GM18519 (cell line): ENCODE measurements at regions not wholly inside any gene's neighbourhood (a gene's known extent, or its start where the extent isn't known, plus 50 kb on each side); places are given as distances from the start of the nearest gene placed in this dataset.

Experiments
- ATAC-seq: cut with Tn5 transposase; IDR thresholded peaks from one replicate; pipeline ENCODE4 v1.9.1; 2021; ENCODE audit warnings: mild to moderate bottlenecking, moderate library complexity; ENCODE audit not compliant: unreplicated experiment, low FRiP score

DNA sequence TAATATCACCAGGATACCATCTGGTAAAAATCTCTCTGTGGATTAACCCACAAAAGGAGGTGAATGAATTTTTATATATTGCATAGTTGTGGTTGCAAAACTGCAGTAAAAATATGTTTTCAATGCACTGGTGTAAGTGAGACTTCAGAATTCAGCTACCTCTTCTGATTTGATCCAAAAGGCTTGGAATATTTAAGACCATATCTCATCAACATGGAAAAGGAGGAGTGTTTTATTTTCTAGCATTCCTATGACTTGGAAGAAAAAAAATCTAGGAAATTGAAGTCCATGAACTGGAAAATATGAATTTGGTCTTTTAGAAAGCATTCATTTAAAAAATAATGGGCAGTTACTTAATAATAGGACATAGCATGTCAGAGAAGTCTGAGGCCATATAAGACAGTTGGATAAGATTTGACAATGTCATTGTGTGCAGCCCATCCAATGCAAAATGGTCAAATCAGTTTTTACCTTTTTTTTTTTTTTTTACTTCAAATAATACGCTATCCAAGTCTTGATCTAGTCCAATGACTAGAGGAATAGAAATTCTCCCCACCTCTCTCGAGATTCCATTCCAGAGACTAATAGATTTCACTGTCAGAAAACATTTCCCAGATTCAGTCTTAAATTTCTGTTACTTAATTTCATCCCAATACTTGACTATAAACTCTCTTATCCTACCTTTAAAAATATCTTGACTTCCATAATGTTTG is 364.9 kb upstream of the PMFBP1 start:
- no peak for ATAC-seq

DNA sequence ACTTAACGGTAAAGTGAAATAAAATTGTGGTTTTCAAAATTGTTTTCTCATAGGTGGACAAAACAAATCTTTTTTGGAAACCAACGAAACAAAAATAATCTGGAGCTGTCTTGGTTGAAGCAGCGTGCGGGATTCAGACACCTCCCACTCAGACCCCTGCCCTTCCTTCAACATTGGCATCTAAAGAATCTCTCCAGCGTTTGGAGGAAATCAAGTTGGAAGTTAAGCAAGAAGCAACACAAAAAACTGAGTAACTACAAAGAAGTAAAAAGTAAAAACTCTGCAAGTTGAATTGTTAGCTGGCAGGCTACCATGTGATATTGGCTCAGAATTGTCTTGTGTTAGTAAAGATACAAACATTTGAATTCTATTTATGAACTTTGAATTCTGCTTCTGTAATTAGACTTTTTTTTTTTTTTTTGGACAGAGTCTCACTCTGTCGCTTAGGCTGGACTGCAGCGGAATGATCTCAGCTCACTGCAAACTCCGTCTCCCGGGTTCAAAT is 361.0 kb upstream of the PMFBP1 start:
- no peak for ATAC-seq

DNA sequence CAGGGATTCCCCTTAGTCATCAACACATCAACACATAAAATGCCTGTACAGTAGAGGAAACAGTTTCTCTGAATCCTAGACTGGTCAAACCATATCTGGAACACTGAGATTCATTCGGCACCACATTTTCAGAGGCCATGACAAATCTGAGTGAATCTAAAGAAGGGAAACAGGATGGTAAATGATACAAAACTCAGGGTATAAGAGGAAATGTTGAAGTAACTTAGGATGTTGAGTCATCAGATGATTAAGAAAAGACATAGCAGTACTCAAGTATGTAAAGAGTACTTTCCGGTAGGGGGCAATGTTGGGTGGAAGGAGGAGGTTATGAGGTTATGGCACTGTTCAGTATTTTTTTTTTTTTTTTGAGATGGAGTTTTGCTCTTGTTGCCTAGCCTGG is 358.5 kb upstream of the PMFBP1 start:
- no peak for ATAC-seq

DNA sequence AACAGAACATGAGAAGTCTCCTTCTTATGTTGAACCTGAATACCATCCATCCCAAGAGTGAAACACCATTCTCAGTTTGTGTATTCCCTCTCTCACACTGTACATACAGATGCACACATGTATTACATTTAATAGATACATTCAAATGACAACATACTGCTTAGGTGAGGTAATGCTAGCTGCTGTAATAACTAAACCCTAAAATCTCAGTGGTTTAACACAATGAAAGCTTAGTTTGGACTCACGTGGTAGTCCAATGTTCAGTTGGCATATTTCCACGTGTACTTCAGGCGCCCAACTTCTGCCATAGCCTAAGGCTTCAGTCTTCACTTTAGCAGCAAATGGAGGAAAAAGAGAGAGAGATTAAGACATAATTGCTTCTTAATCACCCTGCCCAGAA is 351.1 kb upstream of the PMFBP1 start:
- no peak for ATAC-seq

DNA sequence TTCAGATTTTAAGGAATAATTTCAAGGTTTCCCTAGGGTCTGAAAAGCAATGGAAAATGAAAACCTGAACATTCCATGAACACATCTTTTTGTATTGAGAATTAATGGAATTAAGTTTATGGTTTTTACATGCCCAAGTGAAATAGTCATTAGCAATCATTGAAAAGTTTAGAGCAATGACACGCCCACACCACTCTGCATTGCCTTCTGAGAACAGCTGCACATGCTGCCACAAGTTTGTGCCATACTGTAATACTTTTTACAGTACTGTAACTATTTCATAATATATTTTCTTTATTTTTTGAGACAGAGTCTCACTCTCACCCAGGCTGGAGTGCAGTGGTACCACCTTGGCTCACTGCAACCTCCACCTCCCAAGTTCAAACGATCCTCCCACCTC is 345.2 kb upstream of the PMFBP1 start:
- ATAC-seq: no peak

DNA sequence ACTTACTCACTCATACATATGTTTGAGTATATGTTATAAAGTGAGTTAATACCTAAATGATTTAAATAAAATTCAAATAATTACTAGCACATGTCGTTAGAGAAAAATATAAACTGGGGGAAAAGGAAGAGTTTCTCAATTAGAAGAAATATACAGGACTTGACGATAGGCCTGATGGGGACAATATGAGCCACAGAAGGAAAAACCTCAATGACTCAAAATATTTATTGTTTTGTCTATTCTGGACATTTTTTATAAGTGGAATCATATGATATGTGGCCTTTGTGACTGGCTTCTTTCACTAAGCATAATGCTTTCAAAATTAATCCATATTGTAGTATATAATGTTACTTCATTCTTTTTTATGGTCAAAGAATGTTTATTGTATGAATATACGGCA is 339.2 kb upstream of the PMFBP1 start:
- no peak for ATAC-seq

DNA sequence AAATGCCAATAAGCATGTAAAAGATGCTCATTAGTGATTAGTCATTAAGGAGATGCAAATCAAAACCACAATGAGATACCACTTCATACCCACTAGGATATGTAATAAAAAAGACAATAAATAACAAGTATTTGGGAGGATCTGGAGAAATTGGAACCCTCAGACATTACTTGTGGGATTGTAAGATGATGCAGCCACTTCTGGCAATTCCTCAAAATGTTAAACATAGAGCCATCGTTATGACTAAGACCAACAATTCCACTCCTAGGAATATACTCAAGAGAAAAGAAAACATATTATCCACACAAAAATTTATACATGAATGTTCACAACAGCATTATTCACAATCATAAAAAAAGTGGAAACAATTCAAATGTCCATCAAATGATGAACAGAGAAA is 336.2 kb upstream of the PMFBP1 start:
- ATAC-seq: no peak

DNA sequence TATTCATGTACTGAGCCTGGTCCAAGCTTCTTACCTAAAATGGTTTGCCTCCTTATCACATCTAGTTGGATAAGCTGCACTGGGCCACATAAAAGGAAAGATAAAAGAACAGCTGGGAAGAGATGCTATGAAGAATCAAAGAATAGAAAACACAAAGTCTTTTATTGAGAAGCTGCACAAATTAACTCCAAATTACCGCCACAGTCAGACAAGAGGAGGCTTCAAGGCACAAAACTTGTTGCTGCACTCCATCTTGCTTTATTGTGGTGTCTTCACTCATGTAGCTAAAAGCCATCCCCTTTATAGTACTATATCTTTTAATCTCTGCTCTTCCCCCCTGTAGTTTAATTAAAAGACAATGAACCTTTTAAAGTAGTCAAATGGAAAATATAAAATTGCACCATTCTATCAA is 330.6 kb upstream of the PMFBP1 start:
- ATAC-seq: no peak

DNA sequence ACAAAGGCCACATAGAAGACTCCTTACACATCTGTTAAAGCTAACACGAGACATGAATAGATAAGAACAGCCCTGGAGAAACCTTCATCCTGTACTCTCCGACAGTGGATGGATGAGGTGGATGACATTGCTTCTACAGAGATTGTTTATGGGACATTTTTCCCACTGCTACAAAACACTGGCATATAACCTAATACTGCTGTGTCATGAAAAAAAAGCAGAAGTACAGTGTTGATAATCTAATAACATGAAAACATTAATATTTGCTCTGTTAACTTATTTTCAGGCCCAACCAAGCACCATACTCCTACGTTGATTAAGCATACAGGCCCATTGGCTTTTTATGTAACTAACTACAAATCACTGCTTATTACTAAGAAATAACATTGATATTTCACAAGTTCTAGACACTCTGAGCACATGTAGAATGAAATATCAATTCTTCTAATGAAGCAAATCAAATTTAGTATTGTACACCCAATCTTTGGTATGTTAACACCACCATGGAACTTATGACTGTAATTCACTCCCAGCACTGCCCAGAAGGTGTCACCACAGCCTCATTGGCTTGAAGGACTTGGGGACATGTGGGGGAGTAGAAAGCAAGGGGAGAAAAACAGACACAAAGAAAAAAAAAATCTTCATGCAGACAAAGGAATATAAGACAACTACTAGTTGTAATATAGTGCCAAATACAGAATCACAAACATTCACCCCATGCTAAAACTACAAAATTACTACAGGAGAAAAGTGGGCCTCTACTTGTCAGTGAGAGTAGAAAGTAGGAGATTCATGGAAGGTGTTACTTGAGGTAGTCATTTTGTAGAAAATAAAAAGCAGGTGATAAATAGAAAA is 330.0 kb upstream of the PMFBP1 start:
- peak; percentile 59 for ATAC-seq

DNA sequence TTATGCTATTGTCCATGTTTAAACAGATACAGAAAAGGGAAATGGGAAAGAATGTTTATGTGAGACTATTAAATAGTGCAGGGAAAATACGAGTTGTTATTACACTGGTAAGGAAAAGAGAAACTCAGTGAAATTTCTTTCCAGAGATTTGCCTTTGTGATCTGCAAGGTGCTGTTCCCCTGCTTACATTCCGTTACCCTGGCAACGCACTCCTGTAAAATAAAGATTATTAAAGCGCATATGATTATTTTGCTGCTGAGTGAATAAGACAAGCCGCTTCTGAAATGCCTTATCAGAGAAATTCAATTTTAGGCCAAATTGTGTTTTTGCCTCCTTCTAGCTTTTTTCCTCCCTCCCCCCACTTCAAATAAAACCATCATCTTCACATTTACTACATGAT is 328.6 kb upstream of the PMFBP1 start:
- ATAC-seq: no peak

DNA sequence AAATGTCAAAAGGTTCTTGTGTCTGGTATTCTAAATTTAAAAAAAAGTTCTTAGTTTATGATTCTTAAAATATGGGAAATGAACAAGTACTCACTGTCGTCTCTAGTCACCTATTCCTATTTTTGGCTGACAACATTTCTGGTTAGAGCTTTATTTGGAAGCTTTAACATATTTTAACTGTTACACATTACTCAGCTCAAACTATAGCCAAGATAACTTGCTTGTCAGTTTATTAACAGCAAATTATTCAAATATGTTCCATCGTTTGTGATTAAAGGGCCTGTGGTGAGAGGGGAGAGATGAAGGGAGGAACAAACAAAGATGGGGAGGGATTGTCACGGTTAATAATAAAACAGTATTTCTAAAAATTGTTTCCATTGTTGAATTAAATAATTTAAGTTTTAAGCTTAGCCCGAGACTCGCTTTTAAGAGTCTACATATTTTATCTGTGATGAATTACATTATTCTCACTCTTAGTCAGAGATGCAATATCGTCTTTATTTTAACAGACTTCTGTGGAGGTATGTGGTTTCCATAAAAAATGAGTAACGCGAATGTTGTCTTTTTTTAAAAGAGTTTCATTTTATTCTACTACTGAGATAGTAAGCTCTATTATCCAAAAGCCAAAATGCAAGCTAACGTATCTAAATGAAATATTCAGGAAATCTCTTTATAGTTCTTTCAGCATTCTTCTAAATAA is 321.9 kb upstream of the PMFBP1 start:
- ATAC-seq: no peak

DNA sequence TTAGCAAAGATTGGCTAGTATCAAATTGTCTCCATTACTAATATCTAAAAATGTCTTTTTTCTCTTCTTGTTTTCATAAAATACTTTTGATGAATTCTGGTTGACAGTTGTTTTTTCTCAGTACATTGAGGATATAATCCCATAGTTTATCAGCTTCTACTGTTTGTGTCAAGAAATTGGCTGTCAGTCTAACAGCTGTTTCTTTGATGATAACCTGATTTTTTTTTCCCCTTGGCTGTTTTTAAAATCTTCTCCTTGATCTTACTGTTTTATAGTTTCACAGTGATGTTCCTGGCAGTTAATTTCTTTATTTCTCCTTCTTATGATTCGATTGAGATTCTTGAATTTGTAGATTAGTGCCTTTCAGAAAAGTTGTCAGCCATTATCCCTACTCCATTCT is 315.3 kb upstream of the PMFBP1 start:
- ATAC-seq: no peak

DNA sequence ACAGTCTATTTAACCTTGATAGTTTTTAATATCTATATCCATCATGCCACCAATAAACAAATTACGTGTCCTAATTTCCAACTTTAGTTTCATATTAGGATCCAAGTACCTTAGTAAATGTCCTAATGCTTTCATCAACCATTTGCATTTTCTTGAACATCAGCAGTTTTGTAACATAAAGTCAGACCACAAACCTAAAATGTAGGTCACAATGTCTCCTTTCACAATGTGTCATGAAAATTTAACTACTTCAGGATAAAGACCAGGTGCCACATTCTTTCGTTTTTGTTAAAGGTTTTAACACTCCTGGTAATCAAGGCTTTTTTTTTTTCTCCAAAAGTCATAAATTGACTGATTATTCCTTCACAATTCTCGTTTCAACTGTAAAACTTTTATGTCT is 310.7 kb upstream of the PMFBP1 start:
- ATAC-seq: no peak

DNA sequence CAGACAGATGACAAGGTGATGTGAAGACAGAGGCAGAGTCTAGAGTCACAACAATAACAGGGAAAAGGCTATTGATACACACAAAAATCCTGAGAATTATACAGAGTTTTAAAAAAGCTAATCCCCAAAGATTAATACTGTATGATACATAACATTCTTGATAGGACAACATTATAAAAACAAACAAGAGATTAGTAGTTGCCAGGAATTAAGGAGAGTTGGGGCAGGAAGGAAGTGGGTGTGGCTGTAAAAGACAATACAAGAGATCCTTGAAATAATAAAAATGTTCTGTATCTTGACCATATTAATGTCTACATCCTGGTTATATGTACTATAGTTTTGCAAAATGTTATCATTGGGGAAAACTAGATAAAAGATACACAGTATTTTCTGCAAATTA is 309.5 kb upstream of the PMFBP1 start:
- no peak for ATAC-seq

DNA sequence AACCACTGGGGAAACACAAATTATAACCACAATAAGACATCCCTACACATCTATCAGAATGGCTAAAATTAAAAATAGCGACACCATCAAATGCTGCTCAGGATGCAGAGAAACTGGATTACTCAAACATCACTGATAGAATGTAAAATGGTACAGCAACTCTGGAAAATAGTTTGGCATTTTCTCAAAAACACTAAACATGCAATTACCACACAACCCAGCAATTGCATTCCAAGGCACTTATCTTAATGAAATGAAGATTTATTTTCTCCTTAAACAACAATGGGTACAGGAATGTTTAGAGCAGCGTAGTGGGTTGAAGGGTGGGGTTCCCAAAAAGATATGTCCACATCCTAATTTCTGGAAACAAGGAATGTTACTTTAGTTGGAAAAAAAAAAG is 309.0 kb upstream of the PMFBP1 start:
- no peak for ATAC-seq

DNA sequence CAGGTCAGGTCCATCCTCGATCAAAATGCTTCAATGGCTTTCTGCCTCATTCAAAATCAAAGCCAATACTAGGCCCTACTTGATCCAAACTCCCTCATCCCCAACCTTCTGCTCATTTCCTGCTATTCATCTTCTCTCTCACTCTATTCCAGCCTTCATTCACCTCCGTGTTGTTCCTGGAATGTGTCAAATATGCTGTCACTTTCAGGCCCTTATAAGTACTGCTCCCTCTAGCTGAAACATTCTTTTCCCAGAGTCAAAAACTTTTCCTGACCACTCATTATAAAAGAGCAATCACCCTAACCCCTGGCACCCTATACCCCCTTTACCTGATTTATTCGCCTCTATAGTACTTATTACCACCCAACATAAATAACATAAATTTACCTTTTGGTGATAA is 303.7 kb upstream of the PMFBP1 start:
- no peak for ATAC-seq

DNA sequence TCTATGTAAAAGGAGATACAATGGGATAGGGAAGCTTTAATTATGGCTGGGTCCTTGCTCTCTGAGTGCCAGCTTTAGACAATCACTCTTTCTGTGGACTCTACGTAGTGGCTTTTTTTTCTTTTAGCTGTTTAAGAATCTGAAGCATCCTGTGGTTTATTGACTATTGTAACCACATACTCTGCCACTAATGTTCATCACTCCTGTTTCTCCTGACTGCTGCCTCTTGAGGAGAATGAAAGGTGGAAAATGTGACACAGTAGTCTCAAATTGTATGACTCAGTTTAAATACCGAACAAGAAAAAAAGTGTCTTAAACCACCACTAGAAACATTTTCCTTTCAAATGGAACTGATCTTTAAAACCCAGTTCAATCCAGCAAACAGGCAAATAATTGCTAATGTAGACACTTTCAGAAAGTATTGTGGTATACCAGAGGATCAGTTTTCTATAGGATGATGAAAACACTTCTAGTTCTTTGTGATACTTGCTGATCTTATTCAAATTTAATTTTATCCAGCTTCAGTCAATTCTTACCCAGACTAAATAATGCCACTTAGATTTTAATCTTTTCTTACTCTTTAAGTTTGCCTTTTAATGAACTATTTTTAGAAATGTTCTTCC is 302.7 kb upstream of the PMFBP1 start:
- no peak for ATAC-seq

DNA sequence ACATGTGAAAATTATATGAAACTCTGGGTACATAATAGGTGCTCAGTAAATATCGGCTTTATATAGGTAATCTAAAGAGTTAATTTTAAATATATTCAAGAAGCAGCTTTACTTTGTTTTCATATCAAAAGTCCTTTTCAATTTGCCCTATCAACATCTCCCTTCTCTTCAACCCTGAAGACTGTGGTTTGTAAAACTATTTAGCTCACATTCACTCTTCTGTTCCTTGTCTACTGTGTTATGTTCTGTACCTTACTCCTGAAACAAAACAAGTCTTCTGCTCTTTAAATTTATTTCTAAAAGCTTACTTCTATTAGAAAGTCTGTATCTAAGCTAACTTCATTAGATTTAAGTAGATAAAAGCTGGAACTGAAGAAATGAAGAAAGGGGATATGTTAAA is 301.7 kb upstream of the PMFBP1 start:
- no peak for ATAC-seq

DNA sequence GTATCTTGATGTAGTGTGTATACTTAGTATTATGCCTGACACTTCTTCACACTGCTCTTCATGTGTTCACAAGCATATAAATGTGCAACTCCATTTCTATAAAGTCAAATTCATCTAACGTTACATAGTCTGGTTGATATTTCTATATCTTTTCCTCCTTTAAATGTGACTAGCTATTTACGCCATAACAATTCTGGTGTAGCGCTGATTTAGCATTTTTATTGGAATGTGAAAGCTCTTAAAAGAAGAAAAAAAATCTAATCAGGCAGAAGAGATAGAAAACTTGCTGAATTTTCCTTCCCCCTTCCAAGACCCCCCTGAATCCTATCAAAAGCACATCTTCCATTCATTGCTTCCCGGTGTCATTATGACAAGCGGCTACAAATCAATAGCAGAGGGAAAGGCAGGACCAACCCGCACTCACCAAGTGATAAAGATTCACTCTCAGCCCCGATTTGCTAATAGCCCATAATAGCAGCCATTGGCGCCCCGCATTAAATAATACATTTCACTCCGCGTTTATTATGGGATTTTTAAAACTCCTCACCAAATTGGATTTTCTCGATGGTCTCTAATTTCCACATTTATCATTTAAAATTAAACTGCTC is 299.5 kb upstream of the PMFBP1 start:
- ATAC-seq: no peak

DNA sequence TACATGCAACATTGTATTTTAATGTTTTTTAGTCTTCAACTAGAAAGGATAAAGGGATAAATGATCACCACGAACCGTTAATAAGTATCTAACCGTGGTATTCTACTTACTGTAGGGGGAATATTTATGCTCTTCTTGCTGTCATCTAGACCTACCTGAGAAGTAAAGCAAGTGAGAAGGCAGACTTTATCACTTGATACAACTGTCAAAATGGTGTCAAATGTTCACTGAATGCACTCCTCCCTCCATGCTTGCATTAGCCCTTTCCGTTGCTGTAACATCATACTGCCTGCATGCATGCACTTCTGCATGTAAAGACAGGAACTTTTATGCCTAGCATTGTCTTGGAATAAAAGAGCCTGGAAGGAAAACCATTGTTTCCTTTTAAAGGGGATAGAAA is 298.6 kb upstream of the PMFBP1 start:
- ATAC-seq: no peak
